Endothelial cell of umbilical vein (primary cell): ENCODE measurements at regions not wholly inside any gene's neighbourhood (a gene's known extent, or its start where the extent isn't known, plus 50 kb on each side); places are given as distances from the start of the nearest gene placed in this dataset.

ENCODE experiments used
- CTCF ChIP-seq, 2 donors: IDR thresholded peaks; 1 replicate in 1 of 2; 2 replicates in 1 of 2; pipeline ENCODE4 v1.5.1; 2011; ENCODE audit warnings: low read length in 2 of 2, mild to moderate bottlenecking in 2 of 2, moderate library complexity in 2 of 2, control low read depth in 1 of 2, inconsistent platforms in 1 of 2, low read depth in 1 of 2; ENCODE audit not compliant: insufficient read depth in 1 of 2; ENCODE audit errors: extremely low read depth in 1 of 2
- EZH2 ChIP-seq: IDR thresholded peaks from 2 replicates; pipeline ENCODE4 v1.6.1; 2012; ENCODE audit warnings: borderline replicate concordance, low read depth, mild to moderate bottlenecking, moderate library complexity, low read length, inconsistent platforms; ENCODE audit not compliant: severe bottlenecking
- POLR2A ChIP-seq: IDR thresholded peaks from 2 replicates; pipeline ENCODE4 v1.6.1; 2012; ENCODE audit warnings: low read depth, mild to moderate bottlenecking, control low read depth, low read length
- POLR2AphosphoS5 ChIP-seq: IDR thresholded peaks from 2 replicates; pipeline ENCODE4 v1.6.1; 2012; ENCODE audit warnings: low read depth, mild to moderate bottlenecking, control low read depth, low read length, moderate library complexity; ENCODE audit not compliant: insufficient read depth

GRCh38 chr2:219897456-219897855 is 270.0 kb downstream of the SLC4A3 start:
- TF ChIP-seq EZH2 (no peak), CTCF (IDR thresholded peaks at IDR 0.05; ENCODE audit: extremely low read depth in 1 of 2, insufficient read depth in 1 of 2, low read depth in 1 of 2, low read length in 2 of 2) (no peak), POLR2AphosphoS5 (no peak), POLR2A (no peak)
